ENCODE measurements at regions not wholly inside any gene's neighbourhood (a gene's known extent, or its start where the extent isn't known, plus 50 kb on each side); places are given as distances from the start of the nearest gene placed in this dataset.

DNA sequence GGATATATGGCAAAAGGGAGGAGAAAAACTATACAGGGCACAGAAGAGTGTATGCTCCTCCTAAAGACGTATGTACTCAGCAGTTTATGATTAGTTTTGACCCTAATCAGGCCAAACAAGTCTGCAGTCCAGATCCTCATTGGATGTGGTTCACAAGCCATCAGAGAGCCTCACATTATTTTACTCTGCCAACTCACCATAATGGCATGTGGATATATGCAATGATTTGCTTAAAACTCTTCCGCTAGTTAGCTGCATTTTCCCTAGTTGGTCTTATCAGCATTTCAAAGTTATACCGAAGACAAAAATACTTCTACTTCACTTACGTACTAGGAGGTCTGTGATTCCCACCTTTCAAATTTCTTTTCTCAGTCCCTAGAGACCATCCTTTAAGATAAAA lies 198.4 kb downstream of the CMPK2 start:
- Histone ChIP-seq H3K4me2 (ENCODE audit: low read length) (no peak overlapping the region), H3K4me1 (ENCODE audit: insufficient read depth, low read length) (no peaks in the 10 kb centered on the region), H3K27me3 (ENCODE audit: low read length) (peaks cover 16% of the 10 kb centered on the region; the same call in 1 of the 2 replicates), H3K9me3 (ENCODE audit: low read length) (no peaks in the 10 kb centered on the region), H3K9me2 (replicated peaks; ENCODE audit: low read length) (no peaks in the 10 kb centered on the region), H3K79me2 (ENCODE audit: low read length) (no peaks in the 10 kb centered on the region), H3K9ac (ENCODE audit: low read length) (no peak overlapping the region), H3F3A (ENCODE audit: low read length, unreplicated experiment) (no peaks in the 10 kb centered on the region), H4K20me1 (ENCODE audit: low read length) (no peaks in the 10 kb centered on the region), H3K27ac (ENCODE audit: low read length) (no peak overlapping the region), H3K4me3 (ENCODE audit: low read length) (no peak overlapping the region), H2AFZ (ENCODE audit: low read length) (no peak overlapping the region), H3K36me3 (ENCODE audit: low read depth, low read length) (no peaks in the 10 kb centered on the region)
- BruUV-seq (replicated peaks) = no TSS peak
- CTCF ChIA-PET = no interaction called here
- TF ChIP-seq, protein P1, sequence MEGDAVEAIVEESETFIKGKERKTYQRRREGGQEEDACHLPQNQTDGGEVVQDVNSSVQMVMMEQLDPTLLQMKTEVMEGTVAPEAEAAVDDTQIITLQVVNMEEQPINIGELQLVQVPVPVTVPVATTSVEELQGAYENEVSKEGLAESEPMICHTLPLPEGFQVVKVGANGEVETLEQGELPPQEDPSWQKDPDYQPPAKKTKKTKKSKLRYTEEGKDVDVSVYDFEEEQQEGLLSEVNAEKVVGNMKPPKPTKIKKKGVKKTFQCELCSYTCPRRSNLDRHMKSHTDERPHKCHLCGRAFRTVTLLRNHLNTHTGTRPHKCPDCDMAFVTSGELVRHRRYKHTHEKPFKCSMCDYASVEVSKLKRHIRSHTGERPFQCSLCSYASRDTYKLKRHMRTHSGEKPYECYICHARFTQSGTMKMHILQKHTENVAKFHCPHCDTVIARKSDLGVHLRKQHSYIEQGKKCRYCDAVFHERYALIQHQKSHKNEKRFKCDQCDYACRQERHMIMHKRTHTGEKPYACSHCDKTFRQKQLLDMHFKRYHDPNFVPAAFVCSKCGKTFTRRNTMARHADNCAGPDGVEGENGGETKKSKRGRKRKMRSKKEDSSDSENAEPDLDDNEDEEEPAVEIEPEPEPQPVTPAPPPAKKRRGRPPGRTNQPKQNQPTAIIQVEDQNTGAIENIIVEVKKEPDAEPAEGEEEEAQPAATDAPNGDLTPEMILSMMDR (conservative IDR thresholded peaks at IDR 0.05; ENCODE audit: low read depth, low read length) = no peak
- TF ChIP-seq EZH2phosphoT487 (IDR thresholded peaks at IDR 0.05; ENCODE audit: borderline replicate concordance, low read length) = no peak
- no peak for TF ChIP-seq EZH2 (IDR thresholded peaks at IDR 0.05; ENCODE audit: low read length, unreplicated experiment)
- no peak for DNase-seq
- no peak for ATAC-seq
- intact Hi-C loops (cut with micrococcal nuclease) = no loop called here
- POLR2A ChIA-PET (ENCODE audit: unreplicated experiment) = no interaction called here

DNA sequence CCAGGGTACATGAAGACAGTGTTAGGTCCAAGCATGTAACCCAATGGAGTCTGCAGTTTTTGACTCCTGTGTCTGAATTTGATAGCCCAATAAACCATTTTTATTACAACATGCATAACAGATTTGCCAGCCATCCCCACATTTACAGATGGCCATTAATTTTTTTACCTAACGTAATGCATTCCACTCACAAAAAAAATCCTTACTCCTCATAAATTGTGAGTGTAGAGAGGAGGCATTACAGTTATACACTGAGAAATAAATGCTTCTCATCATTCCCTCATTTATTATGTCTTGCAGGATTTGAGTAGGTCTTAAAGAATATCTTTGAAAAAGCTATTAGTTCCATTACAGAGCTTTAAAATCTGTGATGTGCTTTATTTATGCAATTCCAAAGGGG lies 193.8 kb downstream of the CMPK2 start:
- intact Hi-C loops (cut with micrococcal nuclease) = no loop called here
- Histone ChIP-seq H3K9ac (ENCODE audit: low read length) (no peak overlapping the region), H3F3A (ENCODE audit: low read length, unreplicated experiment) (no peaks in the 10 kb centered on the region), H3K9me3 (ENCODE audit: low read length) (no peaks in the 10 kb centered on the region), H2AFZ (ENCODE audit: low read length) (no peak overlapping the region), H3K4me3 (ENCODE audit: low read length) (no peak overlapping the region), H3K9me2 (replicated peaks; ENCODE audit: low read length) (no peaks in the 10 kb centered on the region), H3K27ac (ENCODE audit: low read length) (no peak overlapping the region), H3K36me3 (ENCODE audit: low read depth, low read length) (no peaks in the 10 kb centered on the region), H3K4me1 (ENCODE audit: insufficient read depth, low read length) (no peaks in the 10 kb centered on the region), H3K27me3 (ENCODE audit: low read length) (0 out of 2 replicates have a peak, but pooled peaks cover 15% of the 10 kb centered on the region), H3K4me2 (ENCODE audit: low read length) (no peak overlapping the region), H3K79me2 (ENCODE audit: low read length) (no peaks in the 10 kb centered on the region), H4K20me1 (ENCODE audit: low read length) (no peaks in the 10 kb centered on the region)
- no peak for DNase-seq
- ChIA-PET POLR2A (ENCODE audit: unreplicated experiment) (no interaction called here), CTCF (no interaction called here)
- no TSS peak for BruUV-seq (replicated peaks)
- no peak for ATAC-seq
- no peak for TF ChIP-seq EZH2 (IDR thresholded peaks at IDR 0.05; ENCODE audit: low read length, unreplicated experiment)
- TF ChIP-seq EZH2phosphoT487 (IDR thresholded peaks at IDR 0.05; ENCODE audit: borderline replicate concordance, low read length) = no peak
- TF ChIP-seq, protein P1 (conservative IDR thresholded peaks at IDR 0.05; ENCODE audit: low read depth, low read length) = no peak

DNA sequence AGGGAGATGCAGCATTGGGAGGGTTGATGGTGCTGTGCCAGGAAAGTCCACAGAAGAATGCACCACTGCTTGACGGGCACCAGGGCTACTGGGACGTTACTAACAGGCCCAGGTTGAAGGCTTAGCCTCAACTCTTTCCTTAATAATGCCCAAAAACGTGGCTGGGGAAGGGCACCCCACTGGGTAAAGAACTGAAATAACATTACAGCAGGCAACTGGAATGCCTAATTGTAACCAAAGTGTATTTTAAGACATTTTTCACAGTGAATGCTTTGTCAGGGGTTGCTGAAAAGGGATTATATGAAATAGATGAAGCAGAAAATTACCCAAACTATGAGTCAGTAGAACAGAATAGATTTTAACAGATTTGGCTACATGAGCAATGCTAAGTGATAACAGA lies 191.3 kb downstream of the CMPK2 start:
- H3K9ac ChIP-seq (ENCODE audit: low read length) = no peak overlapping the region
- H3F3A ChIP-seq (ENCODE audit: low read length, unreplicated experiment) = no peaks in the 10 kb centered on the region
- POLR2A ChIA-PET (ENCODE audit: unreplicated experiment) = no interaction called here
- ATAC-seq = no peak
- CTCF ChIA-PET = no interaction called here
- H3K27me3 ChIP-seq (ENCODE audit: low read length) = 0 out of 2 replicates have a peak, but pooled peaks cover 15% of the 10 kb centered on the region
- TF ChIP-seq, protein P1 (conservative IDR thresholded peaks at IDR 0.05; ENCODE audit: low read depth, low read length) = no peak
- TF ChIP-seq EZH2 (IDR thresholded peaks at IDR 0.05; ENCODE audit: low read length, unreplicated experiment) (no peak), EZH2phosphoT487 (IDR thresholded peaks at IDR 0.05; ENCODE audit: borderline replicate concordance, low read length) (no peak)
- no peaks in the 10 kb centered on the region for H3K9me3 ChIP-seq (ENCODE audit: low read length)
- H3K79me2 ChIP-seq (ENCODE audit: low read length) = no peaks in the 10 kb centered on the region
- no TSS peak for BruUV-seq (replicated peaks)
- no peaks in the 10 kb centered on the region for H4K20me1 ChIP-seq (ENCODE audit: low read length)
- H2AFZ ChIP-seq (ENCODE audit: low read length) = no peak overlapping the region
- H3K4me1 ChIP-seq (ENCODE audit: insufficient read depth, low read length) = no peaks in the 10 kb centered on the region
- H3K36me3 ChIP-seq (ENCODE audit: low read depth, low read length) = no peaks in the 10 kb centered on the region
- H3K27ac ChIP-seq (ENCODE audit: low read length) = no peak overlapping the region
- H3K9me2 ChIP-seq (replicated peaks; ENCODE audit: low read length) = no peaks in the 10 kb centered on the region
- intact Hi-C loops (cut with micrococcal nuclease) = no loop called here
- no peak overlapping the region for H3K4me2 ChIP-seq (ENCODE audit: low read length)
- DNase-seq = no peak
- H3K4me3 ChIP-seq (ENCODE audit: low read length) = no peak overlapping the region
